ENCODE measurements at regions not wholly inside any gene's neighbourhood (a gene's known extent, or its start where the extent isn't known, plus 50 kb on each side); places are given as distances from the start of the nearest gene placed in this dataset.

DNA sequence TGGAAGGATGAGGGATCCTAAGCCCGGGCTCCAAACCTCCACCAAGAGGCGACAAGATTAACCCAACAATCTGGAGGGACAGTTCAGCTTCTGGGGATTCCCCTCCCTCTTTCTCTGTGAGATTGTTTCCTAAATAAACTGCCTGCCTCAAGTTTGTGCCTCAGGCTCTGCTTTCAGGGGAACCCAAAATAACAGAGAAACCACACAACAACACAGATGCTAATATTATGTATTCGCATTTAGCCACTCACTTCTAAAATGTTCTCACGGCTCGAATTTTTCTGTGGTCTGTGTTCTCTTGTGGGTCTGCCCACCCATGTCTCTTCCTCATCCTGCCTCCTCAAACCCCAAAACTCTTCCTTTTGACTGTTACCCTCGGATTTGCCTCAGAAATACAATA is 1381.1 kb upstream of the SLC10A2 start:
- Histone ChIP-seq H3K27me3 (ENCODE audit: low read length) (no peaks in the 10 kb centered on the region), H3K4me2 (ENCODE audit: low read length) (no peak overlapping the region), H3K36me3 (ENCODE audit: low read depth, low read length) (no peaks in the 10 kb centered on the region), H2AFZ (ENCODE audit: low read length) (no peak overlapping the region), H3K9me2 (replicated peaks; ENCODE audit: low read length) (no peaks in the 10 kb centered on the region), H3K4me3 (ENCODE audit: low read length) (no peak overlapping the region), H3K4me1 (ENCODE audit: insufficient read depth, low read length) (no peaks in the 10 kb centered on the region), H3K79me2 (ENCODE audit: low read length) (no peaks in the 10 kb centered on the region), H3K27ac (ENCODE audit: low read length) (no peak overlapping the region), H4K20me1 (ENCODE audit: low read length) (no peaks in the 10 kb centered on the region), H3F3A (ENCODE audit: low read length, unreplicated experiment) (no peaks in the 10 kb centered on the region), H3K9ac (ENCODE audit: low read length) (no peak overlapping the region), H3K9me3 (ENCODE audit: low read length) (no peaks in the 10 kb centered on the region)
- ChIA-PET POLR2A (ENCODE audit: unreplicated experiment) (no interaction called here), CTCF (no interaction called here)
- intact Hi-C loops (cut with micrococcal nuclease) = no loop called here
- no peak for ATAC-seq
- no TSS peak for BruUV-seq (replicated peaks)
- DNase-seq = no peak
- TF ChIP-seq, protein P1, sequence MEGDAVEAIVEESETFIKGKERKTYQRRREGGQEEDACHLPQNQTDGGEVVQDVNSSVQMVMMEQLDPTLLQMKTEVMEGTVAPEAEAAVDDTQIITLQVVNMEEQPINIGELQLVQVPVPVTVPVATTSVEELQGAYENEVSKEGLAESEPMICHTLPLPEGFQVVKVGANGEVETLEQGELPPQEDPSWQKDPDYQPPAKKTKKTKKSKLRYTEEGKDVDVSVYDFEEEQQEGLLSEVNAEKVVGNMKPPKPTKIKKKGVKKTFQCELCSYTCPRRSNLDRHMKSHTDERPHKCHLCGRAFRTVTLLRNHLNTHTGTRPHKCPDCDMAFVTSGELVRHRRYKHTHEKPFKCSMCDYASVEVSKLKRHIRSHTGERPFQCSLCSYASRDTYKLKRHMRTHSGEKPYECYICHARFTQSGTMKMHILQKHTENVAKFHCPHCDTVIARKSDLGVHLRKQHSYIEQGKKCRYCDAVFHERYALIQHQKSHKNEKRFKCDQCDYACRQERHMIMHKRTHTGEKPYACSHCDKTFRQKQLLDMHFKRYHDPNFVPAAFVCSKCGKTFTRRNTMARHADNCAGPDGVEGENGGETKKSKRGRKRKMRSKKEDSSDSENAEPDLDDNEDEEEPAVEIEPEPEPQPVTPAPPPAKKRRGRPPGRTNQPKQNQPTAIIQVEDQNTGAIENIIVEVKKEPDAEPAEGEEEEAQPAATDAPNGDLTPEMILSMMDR (conservative IDR thresholded peaks at IDR 0.05; ENCODE audit: low read depth, low read length) = no peak
- TF ChIP-seq EZH2 (IDR thresholded peaks at IDR 0.05; ENCODE audit: low read length, unreplicated experiment) (no peak), EZH2phosphoT487 (IDR thresholded peaks at IDR 0.05; ENCODE audit: borderline replicate concordance, low read length) (no peak)

DNA sequence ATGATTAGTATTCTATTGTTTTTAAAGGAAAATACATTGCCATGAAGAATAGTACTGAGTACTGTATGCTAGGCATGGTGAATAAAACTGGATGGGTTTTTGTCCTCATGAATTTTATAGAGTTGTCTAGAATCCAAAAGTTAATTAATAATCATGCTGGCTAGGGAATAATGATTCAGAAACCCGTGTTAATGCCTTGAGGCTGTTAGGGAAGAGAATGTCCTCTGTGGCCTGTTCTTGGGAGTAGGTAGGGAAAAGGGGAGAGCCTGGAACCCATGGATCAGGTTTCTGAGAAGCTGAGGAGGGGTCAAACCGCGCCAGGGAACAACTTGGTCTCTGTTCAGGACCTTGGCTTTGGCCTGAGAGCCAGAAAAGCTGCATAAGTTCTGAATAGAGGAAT is 1376.3 kb upstream of the SLC10A2 start:
- Histone ChIP-seq H3F3A (ENCODE audit: low read length, unreplicated experiment) (no peaks in the 10 kb centered on the region), H3K36me3 (ENCODE audit: low read depth, low read length) (no peaks in the 10 kb centered on the region), H3K79me2 (ENCODE audit: low read length) (no peaks in the 10 kb centered on the region), H4K20me1 (ENCODE audit: low read length) (no peaks in the 10 kb centered on the region), H3K9me2 (replicated peaks; ENCODE audit: low read length) (no peaks in the 10 kb centered on the region), H3K27ac (ENCODE audit: low read length) (no peak overlapping the region), H3K4me1 (ENCODE audit: insufficient read depth, low read length) (no peaks in the 10 kb centered on the region), H3K27me3 (ENCODE audit: low read length) (no peaks in the 10 kb centered on the region), H3K9ac (ENCODE audit: low read length) (no peak overlapping the region), H3K4me2 (ENCODE audit: low read length) (no peak overlapping the region), H3K4me3 (ENCODE audit: low read length) (no peak overlapping the region), H2AFZ (ENCODE audit: low read length) (no peak overlapping the region), H3K9me3 (ENCODE audit: low read length) (no peaks in the 10 kb centered on the region)
- CTCF ChIA-PET = no interaction called here
- ATAC-seq (no peak), DNase-seq (no peak)
- POLR2A ChIA-PET (ENCODE audit: unreplicated experiment) = no interaction called here
- TF ChIP-seq EZH2phosphoT487 (IDR thresholded peaks at IDR 0.05; ENCODE audit: borderline replicate concordance, low read length) (no peak), EZH2 (IDR thresholded peaks at IDR 0.05; ENCODE audit: low read length, unreplicated experiment) (no peak)
- TF ChIP-seq, protein P1 (conservative IDR thresholded peaks at IDR 0.05; ENCODE audit: low read depth, low read length) = no peak
- BruUV-seq (replicated peaks) = no TSS peak
- intact Hi-C loops (cut with micrococcal nuclease) = no loop called here

DNA sequence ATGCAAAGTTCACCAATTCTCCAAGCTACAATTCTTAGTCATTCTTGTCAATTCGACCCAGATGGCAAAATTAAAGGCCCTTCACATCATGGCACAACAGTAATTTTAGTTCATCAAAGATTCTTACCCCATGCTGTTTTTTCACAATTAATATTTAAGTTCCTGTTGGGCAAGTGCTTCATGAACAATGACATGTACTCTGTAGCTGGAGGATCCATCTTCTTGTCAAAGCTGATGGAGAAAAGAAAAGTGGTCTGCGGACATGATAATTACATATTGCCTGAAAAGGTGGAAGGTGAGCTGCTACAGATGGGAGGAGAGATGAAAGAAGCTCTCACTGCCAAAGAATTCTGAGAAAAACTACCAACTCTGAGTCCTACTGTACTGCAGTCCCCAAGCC is 1370.3 kb upstream of the SLC10A2 start:
- POLR2A ChIA-PET (ENCODE audit: unreplicated experiment) = no interaction called here
- TF ChIP-seq, protein P1 (conservative IDR thresholded peaks at IDR 0.05; ENCODE audit: low read depth, low read length) = no peak
- TF ChIP-seq EZH2phosphoT487 (IDR thresholded peaks at IDR 0.05; ENCODE audit: borderline replicate concordance, low read length) = no peak
- no peak for TF ChIP-seq EZH2 (IDR thresholded peaks at IDR 0.05; ENCODE audit: low read length, unreplicated experiment)
- Histone ChIP-seq H3K9me3 (ENCODE audit: low read length) (no peaks in the 10 kb centered on the region), H3K27ac (ENCODE audit: low read length) (no peak overlapping the region), H3F3A (ENCODE audit: low read length, unreplicated experiment) (no peaks in the 10 kb centered on the region), H3K79me2 (ENCODE audit: low read length) (no peaks in the 10 kb centered on the region), H2AFZ (ENCODE audit: low read length) (no peak overlapping the region), H3K9ac (ENCODE audit: low read length) (no peak overlapping the region), H3K27me3 (ENCODE audit: low read length) (no peaks in the 10 kb centered on the region), H4K20me1 (ENCODE audit: low read length) (no peaks in the 10 kb centered on the region), H3K4me3 (ENCODE audit: low read length) (no peak overlapping the region), H3K4me1 (ENCODE audit: insufficient read depth, low read length) (no peaks in the 10 kb centered on the region), H3K36me3 (ENCODE audit: low read depth, low read length) (no peaks in the 10 kb centered on the region), H3K4me2 (ENCODE audit: low read length) (no peak overlapping the region), H3K9me2 (replicated peaks; ENCODE audit: low read length) (no peaks in the 10 kb centered on the region)
- no peak for DNase-seq
- CTCF ChIA-PET = no interaction called here
- no TSS peak for BruUV-seq (replicated peaks)
- intact Hi-C loops (cut with micrococcal nuclease) = no loop called here
- ATAC-seq = no peak
